ENCODE measurements at regions not wholly inside any gene's neighbourhood (a gene's known extent, or its start where the extent isn't known, plus 50 kb on each side); places are given as distances from the start of the nearest gene placed in this dataset.

DNA sequence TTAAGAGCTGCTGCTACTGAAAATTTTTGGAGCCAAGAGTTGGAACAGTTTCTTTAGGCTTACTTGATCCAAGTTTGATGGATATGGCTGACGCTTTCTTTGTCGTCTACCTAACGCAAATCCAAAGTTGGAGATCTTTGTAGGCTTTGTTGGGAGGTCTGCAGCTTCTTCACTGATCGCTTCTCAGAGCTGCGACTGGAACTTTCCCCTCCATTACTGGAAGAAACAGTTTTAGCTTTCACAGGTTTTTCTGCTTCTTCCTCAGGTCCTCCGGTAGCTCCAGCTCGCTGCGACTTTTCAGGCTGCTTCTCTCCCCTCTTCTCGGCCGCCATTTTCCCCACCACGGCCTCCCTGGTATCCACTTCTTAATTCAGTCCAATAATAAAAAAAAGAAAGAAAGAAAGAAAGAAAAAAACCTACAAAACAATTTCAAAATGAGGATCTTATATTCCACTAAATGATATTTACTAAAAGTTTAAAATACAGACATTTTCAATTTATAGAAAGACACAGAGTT lies 178.1 kb upstream of the HMGA2 start:
- TF ChIP-seq, protein P1, sequence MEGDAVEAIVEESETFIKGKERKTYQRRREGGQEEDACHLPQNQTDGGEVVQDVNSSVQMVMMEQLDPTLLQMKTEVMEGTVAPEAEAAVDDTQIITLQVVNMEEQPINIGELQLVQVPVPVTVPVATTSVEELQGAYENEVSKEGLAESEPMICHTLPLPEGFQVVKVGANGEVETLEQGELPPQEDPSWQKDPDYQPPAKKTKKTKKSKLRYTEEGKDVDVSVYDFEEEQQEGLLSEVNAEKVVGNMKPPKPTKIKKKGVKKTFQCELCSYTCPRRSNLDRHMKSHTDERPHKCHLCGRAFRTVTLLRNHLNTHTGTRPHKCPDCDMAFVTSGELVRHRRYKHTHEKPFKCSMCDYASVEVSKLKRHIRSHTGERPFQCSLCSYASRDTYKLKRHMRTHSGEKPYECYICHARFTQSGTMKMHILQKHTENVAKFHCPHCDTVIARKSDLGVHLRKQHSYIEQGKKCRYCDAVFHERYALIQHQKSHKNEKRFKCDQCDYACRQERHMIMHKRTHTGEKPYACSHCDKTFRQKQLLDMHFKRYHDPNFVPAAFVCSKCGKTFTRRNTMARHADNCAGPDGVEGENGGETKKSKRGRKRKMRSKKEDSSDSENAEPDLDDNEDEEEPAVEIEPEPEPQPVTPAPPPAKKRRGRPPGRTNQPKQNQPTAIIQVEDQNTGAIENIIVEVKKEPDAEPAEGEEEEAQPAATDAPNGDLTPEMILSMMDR (IDR thresholded peaks at IDR 0.05): no peak
- TF ChIP-seq, protein P2, sequence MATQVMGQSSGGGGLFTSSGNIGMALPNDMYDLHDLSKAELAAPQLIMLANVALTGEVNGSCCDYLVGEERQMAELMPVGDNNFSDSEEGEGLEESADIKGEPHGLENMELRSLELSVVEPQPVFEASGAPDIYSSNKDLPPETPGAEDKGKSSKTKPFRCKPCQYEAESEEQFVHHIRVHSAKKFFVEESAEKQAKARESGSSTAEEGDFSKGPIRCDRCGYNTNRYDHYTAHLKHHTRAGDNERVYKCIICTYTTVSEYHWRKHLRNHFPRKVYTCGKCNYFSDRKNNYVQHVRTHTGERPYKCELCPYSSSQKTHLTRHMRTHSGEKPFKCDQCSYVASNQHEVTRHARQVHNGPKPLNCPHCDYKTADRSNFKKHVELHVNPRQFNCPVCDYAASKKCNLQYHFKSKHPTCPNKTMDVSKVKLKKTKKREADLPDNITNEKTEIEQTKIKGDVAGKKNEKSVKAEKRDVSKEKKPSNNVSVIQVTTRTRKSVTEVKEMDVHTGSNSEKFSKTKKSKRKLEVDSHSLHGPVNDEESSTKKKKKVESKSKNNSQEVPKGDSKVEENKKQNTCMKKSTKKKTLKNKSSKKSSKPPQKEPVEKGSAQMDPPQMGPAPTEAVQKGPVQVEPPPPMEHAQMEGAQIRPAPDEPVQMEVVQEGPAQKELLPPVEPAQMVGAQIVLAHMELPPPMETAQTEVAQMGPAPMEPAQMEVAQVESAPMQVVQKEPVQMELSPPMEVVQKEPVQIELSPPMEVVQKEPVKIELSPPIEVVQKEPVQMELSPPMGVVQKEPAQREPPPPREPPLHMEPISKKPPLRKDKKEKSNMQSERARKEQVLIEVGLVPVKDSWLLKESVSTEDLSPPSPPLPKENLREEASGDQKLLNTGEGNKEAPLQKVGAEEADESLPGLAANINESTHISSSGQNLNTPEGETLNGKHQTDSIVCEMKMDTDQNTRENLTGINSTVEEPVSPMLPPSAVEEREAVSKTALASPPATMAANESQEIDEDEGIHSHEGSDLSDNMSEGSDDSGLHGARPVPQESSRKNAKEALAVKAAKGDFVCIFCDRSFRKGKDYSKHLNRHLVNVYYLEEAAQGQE (IDR thresholded peaks at IDR 0.05; ENCODE audit: low read depth, low read length): no peak
- TF ChIP-seq CHD2 (IDR thresholded peaks at IDR 0.05; ENCODE audit: low read length, partially characterized antibody) (no peak), EZH2phosphoT487 (IDR thresholded peaks at IDR 0.05; ENCODE audit: borderline replicate concordance, low read depth) (no peak), RFX5 (IDR thresholded peaks at IDR 0.05; ENCODE audit: low read length) (no peak), YY1 (IDR thresholded peaks at IDR 0.05; ENCODE audit: low read depth) (peak; percentile 25; the same call in 1 of the 2 replicates)

Data from SK-N-SH (cell line).